ENCODE measurements at regions not wholly inside any gene's neighbourhood (a gene's known extent, or its start where the extent isn't known, plus 50 kb on each side); places are given as distances from the start of the nearest gene placed in this dataset.

DNA sequence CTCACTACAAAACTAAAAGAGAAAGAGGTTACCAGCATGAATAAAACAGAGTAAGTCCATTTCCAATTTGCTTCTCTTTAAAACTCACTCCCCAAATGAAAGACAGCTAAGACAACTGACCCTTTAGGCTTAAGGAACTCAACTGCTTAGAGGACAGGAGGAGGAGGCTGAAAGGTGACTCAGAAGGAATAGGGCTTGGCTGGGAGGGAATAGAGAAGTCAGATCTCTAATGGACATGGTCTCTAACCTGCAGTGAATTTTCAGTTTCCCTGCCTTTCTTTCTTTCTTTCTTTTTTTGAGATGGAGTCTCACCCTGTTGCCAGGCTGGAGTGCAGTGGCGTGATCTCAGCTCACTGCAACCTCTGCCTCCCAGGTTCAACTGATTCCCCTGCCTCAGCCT is 261.8 kb upstream of the CLINT1 start:
- TF ChIP-seq, protein P1, sequence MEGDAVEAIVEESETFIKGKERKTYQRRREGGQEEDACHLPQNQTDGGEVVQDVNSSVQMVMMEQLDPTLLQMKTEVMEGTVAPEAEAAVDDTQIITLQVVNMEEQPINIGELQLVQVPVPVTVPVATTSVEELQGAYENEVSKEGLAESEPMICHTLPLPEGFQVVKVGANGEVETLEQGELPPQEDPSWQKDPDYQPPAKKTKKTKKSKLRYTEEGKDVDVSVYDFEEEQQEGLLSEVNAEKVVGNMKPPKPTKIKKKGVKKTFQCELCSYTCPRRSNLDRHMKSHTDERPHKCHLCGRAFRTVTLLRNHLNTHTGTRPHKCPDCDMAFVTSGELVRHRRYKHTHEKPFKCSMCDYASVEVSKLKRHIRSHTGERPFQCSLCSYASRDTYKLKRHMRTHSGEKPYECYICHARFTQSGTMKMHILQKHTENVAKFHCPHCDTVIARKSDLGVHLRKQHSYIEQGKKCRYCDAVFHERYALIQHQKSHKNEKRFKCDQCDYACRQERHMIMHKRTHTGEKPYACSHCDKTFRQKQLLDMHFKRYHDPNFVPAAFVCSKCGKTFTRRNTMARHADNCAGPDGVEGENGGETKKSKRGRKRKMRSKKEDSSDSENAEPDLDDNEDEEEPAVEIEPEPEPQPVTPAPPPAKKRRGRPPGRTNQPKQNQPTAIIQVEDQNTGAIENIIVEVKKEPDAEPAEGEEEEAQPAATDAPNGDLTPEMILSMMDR (IDR thresholded peaks at IDR 0.05), result no peak
- no peak for TF ChIP-seq POLR2A (IDR thresholded peaks at IDR 0.05)
- no peak for TF ChIP-seq POLR2AphosphoS5 (IDR thresholded peaks at IDR 0.05)
- no peak for TF ChIP-seq EP300 (IDR thresholded peaks at IDR 0.05)
